ENCODE measurements at regions not wholly inside any gene's neighbourhood (a gene's known extent, or its start where the extent isn't known, plus 50 kb on each side); places are given as distances from the start of the nearest gene placed in this dataset.

DNA sequence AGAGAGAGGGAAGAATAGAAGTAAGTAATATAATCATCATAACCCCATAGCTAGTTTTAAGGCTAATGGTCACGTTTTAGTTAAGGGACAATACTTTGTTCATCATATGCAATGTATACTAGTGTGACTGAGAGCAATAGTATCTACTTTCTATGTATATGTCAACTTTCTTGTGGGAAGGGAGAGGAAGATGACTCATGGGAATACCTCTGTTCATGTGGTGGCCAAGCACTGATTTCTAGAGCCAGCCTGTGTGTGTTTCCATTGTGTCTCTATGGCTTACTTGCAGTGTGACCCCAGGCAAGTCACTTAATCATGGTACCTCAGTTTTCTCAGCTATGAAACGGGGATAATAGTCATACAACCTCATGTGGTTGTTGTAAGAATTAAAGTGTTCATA lies 639.6 kb downstream of the CETN3 start:
- Histone ChIP-seq H4K20me1 (replicated peaks in 1 of 2; ENCODE audit: control insufficient read depth in 1 of 2, insufficient read depth in 2 of 2, low read length in 2 of 2) (no peaks in the 10 kb centered on the region), H2BK15ac (ENCODE audit: low read length) (no peak overlapping the region), H3K23me2 (ENCODE audit: low read depth, low read length) (no peaks in the 10 kb centered on the region), H2AK5ac (ENCODE audit: low read depth, low read length) (no peak overlapping the region), H3K79me2 (ENCODE audit: control insufficient read depth in 1 of 2, insufficient read depth in 2 of 2, low read length in 2 of 2) (no peaks in the 10 kb centered on the region), H4K8ac (ENCODE audit: extremely low read depth, insufficient read depth, low read length) (no peak overlapping the region), H4K91ac (replicated peaks; ENCODE audit: insufficient read length, low read length) (no peak overlapping the region), H3K4me3 (ENCODE audit: extremely low read depth in 1 of 4, insufficient read depth in 2 of 4, low read depth in 3 of 4, low read length in 4 of 4) (no peak overlapping the region), H3K14ac (ENCODE audit: insufficient read length) (no peak overlapping the region), H3K27ac (ENCODE audit: low read depth, low read length) (no peak overlapping the region), H2BK5ac (ENCODE audit: low read depth, low read length) (no peak overlapping the region), H3K56ac (replicated peaks; ENCODE audit: insufficient read length, low read depth, low read length) (no peak overlapping the region), H2BK120ac (replicated peaks; ENCODE audit: low read depth, low read length) (no peak overlapping the region), H2AFZ (ENCODE audit: low read length) (no peak overlapping the region), H2BK12ac (ENCODE audit: low read depth, low read length) (no peak overlapping the region), H3K9me3 (ENCODE audit: insufficient read depth in 2 of 2, low read depth in 1 of 2, low read length in 1 of 2) (no peaks in the 10 kb centered on the region), H3K23ac (ENCODE audit: insufficient read length) (no peak overlapping the region), H4K5ac (ENCODE audit: insufficient read length, low read depth, low read length) (no peak overlapping the region), H3K4ac (replicated peaks; ENCODE audit: insufficient read length, low read depth, low read length) (no peak overlapping the region), H3K79me1 (ENCODE audit: low read depth, low read length) (no peaks in the 10 kb centered on the region), H3K18ac (ENCODE audit: extremely low read depth, low read length) (no peak overlapping the region), H3K4me2 (ENCODE audit: insufficient read depth in 1 of 2, low read depth in 2 of 2, low read length in 2 of 2) (no peak overlapping the region), H3K4me1 (replicated peaks in 1 of 4; ENCODE audit: control insufficient read depth in 3 of 4, insufficient read depth in 4 of 4, low read length in 3 of 4) (no peaks in the 10 kb centered on the region), H3K27me3 (replicated peaks in 1 of 4; ENCODE audit: control insufficient read depth in 3 of 4, extremely low read depth in 1 of 4, insufficient read depth in 3 of 4, low read length in 3 of 4) (peaks cover 0 to 1% (median 0%) of the 10 kb centered on the region in 4 experiments; a peak in 1 of 7 replicates), H2BK20ac (ENCODE audit: low read length) (no peak overlapping the region), H3K36me3 (ENCODE audit: control insufficient read depth in 2 of 4, insufficient read depth in 4 of 4, low read length in 3 of 4) (no peaks in the 10 kb centered on the region), H3K9ac (replicated peaks in 1 of 4; ENCODE audit: extremely low read depth in 1 of 4, low read depth in 3 of 4, low read length in 3 of 4) (no peak overlapping the region)
- WGBS, 2 experiments (ENCODE audit: extremely low coverage in 1 of 2, insufficient coverage in 1 of 2, insufficient read length in 1 of 2, insufficient replicate concordance in 2 of 2, low coverage in 1 of 2, low lambda C conversion rate in 2 of 2, missing lambda C conversion rate in 1 of 2) = 86% methylated on average over 2 of the region's 2 CpGs; no CpG with 5 or more reads in 1 of the 2 experiments
- ChIA-PET POLR2A (ENCODE audit: partially characterized antibody) (no interaction called here), CTCF (ENCODE audit: partially characterized antibody) (no interaction called here)
- no peak for FAIRE-seq
- no peak for DNase-seq (ENCODE audit: low read depth in 1 of 2, low spot score in 2 of 2)
- TF ChIP-seq, protein P1, sequence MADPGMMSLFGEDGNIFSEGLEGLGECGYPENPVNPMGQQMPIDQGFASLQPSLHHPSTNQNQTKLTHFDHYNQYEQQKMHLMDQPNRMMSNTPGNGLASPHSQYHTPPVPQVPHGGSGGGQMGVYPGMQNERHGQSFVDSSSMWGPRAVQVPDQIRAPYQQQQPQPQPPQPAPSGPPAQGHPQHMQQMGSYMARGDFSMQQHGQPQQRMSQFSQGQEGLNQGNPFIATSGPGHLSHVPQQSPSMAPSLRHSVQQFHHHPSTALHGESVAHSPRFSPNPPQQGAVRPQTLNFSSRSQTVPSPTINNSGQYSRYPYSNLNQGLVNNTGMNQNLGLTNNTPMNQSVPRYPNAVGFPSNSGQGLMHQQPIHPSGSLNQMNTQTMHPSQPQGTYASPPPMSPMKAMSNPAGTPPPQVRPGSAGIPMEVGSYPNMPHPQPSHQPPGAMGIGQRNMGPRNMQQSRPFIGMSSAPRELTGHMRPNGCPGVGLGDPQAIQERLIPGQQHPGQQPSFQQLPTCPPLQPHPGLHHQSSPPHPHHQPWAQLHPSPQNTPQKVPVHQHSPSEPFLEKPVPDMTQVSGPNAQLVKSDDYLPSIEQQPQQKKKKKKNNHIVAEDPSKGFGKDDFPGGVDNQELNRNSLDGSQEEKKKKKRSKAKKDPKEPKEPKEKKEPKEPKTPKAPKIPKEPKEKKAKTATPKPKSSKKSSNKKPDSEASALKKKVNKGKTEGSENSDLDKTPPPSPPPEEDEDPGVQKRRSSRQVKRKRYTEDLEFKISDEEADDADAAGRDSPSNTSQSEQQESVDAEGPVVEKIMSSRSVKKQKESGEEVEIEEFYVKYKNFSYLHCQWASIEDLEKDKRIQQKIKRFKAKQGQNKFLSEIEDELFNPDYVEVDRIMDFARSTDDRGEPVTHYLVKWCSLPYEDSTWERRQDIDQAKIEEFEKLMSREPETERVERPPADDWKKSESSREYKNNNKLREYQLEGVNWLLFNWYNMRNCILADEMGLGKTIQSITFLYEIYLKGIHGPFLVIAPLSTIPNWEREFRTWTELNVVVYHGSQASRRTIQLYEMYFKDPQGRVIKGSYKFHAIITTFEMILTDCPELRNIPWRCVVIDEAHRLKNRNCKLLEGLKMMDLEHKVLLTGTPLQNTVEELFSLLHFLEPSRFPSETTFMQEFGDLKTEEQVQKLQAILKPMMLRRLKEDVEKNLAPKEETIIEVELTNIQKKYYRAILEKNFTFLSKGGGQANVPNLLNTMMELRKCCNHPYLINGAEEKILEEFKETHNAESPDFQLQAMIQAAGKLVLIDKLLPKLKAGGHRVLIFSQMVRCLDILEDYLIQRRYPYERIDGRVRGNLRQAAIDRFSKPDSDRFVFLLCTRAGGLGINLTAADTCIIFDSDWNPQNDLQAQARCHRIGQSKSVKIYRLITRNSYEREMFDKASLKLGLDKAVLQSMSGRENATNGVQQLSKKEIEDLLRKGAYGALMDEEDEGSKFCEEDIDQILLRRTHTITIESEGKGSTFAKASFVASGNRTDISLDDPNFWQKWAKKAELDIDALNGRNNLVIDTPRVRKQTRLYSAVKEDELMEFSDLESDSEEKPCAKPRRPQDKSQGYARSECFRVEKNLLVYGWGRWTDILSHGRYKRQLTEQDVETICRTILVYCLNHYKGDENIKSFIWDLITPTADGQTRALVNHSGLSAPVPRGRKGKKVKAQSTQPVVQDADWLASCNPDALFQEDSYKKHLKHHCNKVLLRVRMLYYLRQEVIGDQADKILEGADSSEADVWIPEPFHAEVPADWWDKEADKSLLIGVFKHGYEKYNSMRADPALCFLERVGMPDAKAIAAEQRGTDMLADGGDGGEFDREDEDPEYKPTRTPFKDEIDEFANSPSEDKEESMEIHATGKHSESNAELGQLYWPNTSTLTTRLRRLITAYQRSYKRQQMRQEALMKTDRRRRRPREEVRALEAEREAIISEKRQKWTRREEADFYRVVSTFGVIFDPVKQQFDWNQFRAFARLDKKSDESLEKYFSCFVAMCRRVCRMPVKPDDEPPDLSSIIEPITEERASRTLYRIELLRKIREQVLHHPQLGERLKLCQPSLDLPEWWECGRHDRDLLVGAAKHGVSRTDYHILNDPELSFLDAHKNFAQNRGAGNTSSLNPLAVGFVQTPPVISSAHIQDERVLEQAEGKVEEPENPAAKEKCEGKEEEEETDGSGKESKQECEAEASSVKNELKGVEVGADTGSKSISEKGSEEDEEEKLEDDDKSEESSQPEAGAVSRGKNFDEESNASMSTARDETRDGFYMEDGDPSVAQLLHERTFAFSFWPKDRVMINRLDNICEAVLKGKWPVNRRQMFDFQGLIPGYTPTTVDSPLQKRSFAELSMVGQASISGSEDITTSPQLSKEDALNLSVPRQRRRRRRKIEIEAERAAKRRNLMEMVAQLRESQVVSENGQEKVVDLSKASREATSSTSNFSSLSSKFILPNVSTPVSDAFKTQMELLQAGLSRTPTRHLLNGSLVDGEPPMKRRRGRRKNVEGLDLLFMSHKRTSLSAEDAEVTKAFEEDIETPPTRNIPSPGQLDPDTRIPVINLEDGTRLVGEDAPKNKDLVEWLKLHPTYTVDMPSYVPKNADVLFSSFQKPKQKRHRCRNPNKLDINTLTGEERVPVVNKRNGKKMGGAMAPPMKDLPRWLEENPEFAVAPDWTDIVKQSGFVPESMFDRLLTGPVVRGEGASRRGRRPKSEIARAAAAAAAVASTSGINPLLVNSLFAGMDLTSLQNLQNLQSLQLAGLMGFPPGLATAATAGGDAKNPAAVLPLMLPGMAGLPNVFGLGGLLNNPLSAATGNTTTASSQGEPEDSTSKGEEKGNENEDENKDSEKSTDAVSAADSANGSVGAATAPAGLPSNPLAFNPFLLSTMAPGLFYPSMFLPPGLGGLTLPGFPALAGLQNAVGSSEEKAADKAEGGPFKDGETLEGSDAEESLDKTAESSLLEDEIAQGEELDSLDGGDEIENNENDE (IDR thresholded peaks at IDR 0.05; ENCODE audit: insufficient replicate concordance, low read length) = no peak
